Type B pancreatic cell (in vitro differentiated cells): ENCODE measurements at regions not wholly inside any gene's neighbourhood (a gene's known extent, or its start where the extent isn't known, plus 50 kb on each side); places are given as distances from the start of the nearest gene placed in this dataset.

Experiments
- DNase-seq: peaks from one replicate; pipeline ENCODE4 v3.0.0; 2021; ENCODE audit warnings: mixed read lengths; ENCODE audit not compliant: unreplicated experiment; ENCODE audit errors: extremely low spot score
- H3K27ac Mint-ChIP-seq: 2 replicates; pipeline ENCODE4 v1.8.0; 2021; ENCODE audit warnings: mild to moderate bottlenecking, mixed read lengths
- H3K27me3 Mint-ChIP-seq: 2 replicates; pipeline ENCODE4 v1.8.0; 2021; ENCODE audit warnings: mixed read lengths
- H3K36me3 Mint-ChIP-seq: 2 replicates; pipeline ENCODE4 v1.8.0; 2021; ENCODE audit warnings: mixed read lengths
- H3K4me1 Mint-ChIP-seq: one replicate; pipeline ENCODE4 v1.8.0; 2021; ENCODE audit warnings: mixed read lengths; ENCODE audit not compliant: unreplicated experiment
- H3K4me3 Mint-ChIP-seq: 2 replicates; pipeline ENCODE4 v1.8.0; 2021; ENCODE audit warnings: mild to moderate bottlenecking, mixed read lengths
- H3K9me3 Mint-ChIP-seq: 2 replicates; pipeline ENCODE4 v1.8.0; 2021; ENCODE audit warnings: mixed read lengths
- TF ChIP-seq, protein P1 (sequence below): fragments of 200-600 bp; sonication (generic); conservative IDR thresholded peaks from 2 replicates; pipeline ENCODE4 v1.5.0; 2021; ENCODE audit warnings: antibody characterized with exemption, mild to moderate bottlenecking

DNA sequence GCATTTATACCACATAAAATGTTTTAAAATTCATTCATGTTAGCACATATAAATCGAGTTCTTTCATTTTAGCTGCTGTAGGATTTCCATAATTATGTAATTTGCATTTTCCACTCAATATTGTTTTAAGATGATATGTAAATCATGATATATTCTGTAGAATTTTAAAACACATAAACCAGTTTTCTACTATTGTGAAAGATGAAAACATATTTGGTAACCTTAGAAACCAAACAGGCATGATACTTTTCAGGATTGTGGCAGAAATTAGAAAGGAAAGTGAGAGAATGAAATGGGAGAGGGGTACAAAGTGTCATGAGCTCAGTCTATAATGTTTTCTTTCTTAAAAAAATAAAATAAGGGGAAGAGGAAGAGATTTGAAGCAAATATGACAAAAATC is 269.3 kb downstream of the PPP1R3A start:
- Mint-ChIP-seq H3K27ac (no peak overlapping the region), H3K4me1 (no peaks in the 10 kb centered on the region), H3K4me3 (no peak overlapping the region), H3K27me3 (no peaks in the 10 kb centered on the region), H3K9me3 (no peaks in the 10 kb centered on the region), H3K36me3 (no peaks in the 10 kb centered on the region)
- no peak for DNase-seq
- TF ChIP-seq, protein P1, sequence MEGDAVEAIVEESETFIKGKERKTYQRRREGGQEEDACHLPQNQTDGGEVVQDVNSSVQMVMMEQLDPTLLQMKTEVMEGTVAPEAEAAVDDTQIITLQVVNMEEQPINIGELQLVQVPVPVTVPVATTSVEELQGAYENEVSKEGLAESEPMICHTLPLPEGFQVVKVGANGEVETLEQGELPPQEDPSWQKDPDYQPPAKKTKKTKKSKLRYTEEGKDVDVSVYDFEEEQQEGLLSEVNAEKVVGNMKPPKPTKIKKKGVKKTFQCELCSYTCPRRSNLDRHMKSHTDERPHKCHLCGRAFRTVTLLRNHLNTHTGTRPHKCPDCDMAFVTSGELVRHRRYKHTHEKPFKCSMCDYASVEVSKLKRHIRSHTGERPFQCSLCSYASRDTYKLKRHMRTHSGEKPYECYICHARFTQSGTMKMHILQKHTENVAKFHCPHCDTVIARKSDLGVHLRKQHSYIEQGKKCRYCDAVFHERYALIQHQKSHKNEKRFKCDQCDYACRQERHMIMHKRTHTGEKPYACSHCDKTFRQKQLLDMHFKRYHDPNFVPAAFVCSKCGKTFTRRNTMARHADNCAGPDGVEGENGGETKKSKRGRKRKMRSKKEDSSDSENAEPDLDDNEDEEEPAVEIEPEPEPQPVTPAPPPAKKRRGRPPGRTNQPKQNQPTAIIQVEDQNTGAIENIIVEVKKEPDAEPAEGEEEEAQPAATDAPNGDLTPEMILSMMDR: no peak

DNA sequence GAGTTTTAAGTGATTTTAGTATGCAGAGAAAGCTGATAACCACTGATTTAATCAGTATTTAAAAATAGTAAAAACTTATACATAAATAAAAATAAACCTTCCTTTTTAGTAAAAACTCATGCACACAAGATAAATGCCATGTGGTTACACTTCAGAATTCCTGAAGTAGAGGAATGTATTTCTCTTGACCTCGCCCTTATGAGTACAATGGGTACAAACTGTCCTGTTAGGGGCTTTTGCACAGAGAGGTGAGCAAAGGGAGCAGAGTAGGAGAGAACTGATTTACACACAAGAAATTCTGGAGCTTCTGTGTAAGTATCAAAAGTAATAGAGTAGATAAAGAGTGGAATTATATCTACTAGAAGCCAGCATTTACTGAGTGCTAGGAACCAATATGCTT is 279.6 kb downstream of the PPP1R3A start:
- Mint-ChIP-seq H3K4me1 (no peaks in the 10 kb centered on the region), H3K9me3 (no peaks in the 10 kb centered on the region), H3K4me3 (no peak overlapping the region), H3K27me3 (no peaks in the 10 kb centered on the region), H3K36me3 (no peaks in the 10 kb centered on the region), H3K27ac (no peak overlapping the region)
- DNase-seq: no peak
- TF ChIP-seq, protein P1: no peak

DNA sequence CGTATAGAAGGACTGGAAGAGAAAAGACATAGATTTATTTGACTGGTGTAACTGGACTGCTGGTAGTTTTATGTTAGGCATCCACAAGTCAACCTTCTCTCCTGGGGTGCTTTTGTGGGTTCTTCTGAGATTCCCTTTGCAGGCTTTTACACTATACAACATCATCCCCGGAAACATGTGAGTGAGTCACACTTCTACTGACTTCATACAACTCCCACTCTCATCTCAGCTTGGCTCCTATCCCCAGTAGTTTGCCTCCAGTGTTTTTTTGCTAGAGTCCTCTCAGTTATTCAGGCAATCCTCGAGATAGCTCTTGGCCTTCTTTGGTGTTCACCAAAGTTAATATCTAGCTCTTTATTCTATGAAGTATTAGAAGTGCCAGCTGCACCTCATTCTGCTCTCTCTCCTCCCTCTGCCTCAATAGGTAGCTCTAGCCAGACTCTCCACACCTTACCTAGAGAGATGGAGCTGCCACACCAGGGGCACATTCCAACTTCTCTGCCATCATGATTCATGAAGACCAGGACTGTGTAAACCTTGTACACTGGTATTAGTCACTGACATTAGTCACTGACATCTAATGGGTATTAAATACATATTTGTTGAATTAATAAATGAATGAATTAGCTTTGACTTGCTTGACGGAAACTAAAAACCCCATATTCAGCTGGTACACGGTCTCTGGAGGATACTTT is 281.9 kb downstream of the PPP1R3A start:
- Mint-ChIP-seq H3K27me3 (no peaks in the 10 kb centered on the region), H3K4me3 (no peak overlapping the region), H3K27ac (no peak overlapping the region), H3K36me3 (no peaks in the 10 kb centered on the region), H3K4me1 (no peaks in the 10 kb centered on the region), H3K9me3 (no peaks in the 10 kb centered on the region)
- DNase-seq: no peak
- TF ChIP-seq, protein P1: no peak

DNA sequence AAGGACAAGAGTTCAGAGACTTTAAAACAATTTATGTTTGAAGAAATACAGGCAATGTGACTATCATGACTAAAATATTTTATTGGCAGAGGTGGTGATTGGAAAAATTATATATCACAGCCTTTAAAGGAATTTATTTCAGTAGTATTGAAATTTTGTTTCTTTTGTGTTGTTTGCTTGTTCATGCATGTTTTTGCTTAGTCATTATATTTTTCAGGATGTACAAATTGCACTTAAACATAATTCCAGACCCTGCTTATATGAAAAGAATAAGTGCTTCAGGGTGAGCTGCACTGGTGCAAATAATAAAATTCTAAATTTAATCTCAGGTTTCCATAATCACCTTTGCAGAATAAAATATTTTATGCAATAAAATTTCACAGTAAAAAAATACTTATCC is 283.3 kb downstream of the PPP1R3A start:
- Mint-ChIP-seq H3K4me3 (no peak overlapping the region), H3K4me1 (no peaks in the 10 kb centered on the region), H3K27me3 (no peaks in the 10 kb centered on the region), H3K9me3 (no peaks in the 10 kb centered on the region), H3K27ac (no peak overlapping the region), H3K36me3 (no peaks in the 10 kb centered on the region)
- no peak for DNase-seq
- TF ChIP-seq, protein P1: no peak

DNA sequence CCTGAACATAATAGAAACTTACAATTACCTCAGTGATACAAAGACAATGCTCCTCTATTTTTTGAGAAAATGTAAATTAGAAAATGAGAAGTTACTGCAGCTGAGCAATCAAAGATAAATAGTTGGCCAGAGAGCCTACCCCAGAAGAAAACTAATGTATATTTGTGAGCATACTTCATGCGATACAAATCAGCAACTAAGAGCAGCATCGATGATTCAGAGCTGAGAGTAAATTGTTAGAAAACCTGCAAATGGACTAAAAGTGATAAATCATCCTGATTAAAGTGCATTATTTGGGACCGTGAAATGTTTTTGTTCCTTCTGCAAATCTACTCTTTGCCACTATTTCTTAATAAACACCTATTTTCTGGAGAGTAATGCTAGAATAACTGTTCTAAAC is 285.7 kb downstream of the PPP1R3A start:
- Mint-ChIP-seq H3K36me3 (no peaks in the 10 kb centered on the region), H3K4me3 (no peak overlapping the region), H3K9me3 (no peaks in the 10 kb centered on the region), H3K27me3 (no peaks in the 10 kb centered on the region), H3K4me1 (no peaks in the 10 kb centered on the region), H3K27ac (no peak overlapping the region)
- DNase-seq: no peak
- TF ChIP-seq, protein P1: no peak
